ENCODE measurements at regions not wholly inside any gene's neighbourhood (a gene's known extent, or its start where the extent isn't known, plus 50 kb on each side); places are given as distances from the start of the nearest gene placed in this dataset.

DNA sequence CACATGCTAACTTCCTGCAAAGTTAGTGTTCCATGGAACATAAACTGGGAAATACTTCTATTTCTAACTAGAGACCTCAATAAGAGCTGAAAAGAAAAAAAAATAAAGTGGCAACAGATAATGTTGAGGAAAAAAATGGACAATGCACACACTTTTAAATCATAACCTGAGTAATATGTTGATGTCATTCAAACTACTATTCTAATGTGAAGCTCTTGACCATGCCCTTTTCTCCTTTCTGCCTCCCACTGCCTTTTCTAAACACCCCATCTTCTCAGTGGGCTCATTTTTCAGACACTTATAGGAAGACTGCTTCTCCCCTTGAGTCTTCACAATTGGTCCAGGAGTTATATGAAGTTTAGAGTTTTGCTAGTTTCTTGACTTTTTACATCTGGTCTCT is 280.9 kb upstream of the NT5C1B start:
- no peak for TF ChIP-seq POLR2A (IDR thresholded peaks at IDR 0.05; ENCODE audit: low read depth, low read length)
- TF ChIP-seq, protein P1, sequence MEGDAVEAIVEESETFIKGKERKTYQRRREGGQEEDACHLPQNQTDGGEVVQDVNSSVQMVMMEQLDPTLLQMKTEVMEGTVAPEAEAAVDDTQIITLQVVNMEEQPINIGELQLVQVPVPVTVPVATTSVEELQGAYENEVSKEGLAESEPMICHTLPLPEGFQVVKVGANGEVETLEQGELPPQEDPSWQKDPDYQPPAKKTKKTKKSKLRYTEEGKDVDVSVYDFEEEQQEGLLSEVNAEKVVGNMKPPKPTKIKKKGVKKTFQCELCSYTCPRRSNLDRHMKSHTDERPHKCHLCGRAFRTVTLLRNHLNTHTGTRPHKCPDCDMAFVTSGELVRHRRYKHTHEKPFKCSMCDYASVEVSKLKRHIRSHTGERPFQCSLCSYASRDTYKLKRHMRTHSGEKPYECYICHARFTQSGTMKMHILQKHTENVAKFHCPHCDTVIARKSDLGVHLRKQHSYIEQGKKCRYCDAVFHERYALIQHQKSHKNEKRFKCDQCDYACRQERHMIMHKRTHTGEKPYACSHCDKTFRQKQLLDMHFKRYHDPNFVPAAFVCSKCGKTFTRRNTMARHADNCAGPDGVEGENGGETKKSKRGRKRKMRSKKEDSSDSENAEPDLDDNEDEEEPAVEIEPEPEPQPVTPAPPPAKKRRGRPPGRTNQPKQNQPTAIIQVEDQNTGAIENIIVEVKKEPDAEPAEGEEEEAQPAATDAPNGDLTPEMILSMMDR (conservative IDR thresholded peaks at IDR 0.05; ENCODE audit: low read depth, low read length) = no peak
- TF ChIP-seq, protein P2, sequence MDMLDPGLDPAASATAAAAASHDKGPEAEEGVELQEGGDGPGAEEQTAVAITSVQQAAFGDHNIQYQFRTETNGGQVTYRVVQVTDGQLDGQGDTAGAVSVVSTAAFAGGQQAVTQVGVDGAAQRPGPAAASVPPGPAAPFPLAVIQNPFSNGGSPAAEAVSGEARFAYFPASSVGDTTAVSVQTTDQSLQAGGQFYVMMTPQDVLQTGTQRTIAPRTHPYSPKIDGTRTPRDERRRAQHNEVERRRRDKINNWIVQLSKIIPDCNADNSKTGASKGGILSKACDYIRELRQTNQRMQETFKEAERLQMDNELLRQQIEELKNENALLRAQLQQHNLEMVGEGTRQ (IDR thresholded peaks at IDR 0.05; ENCODE audit: low read depth, low read length) = no peak
- no peak for TF ChIP-seq RCOR1 (IDR thresholded peaks at IDR 0.05; ENCODE audit: insufficient replicate concordance, low read length)
- no peak for TF ChIP-seq CHD1 (IDR thresholded peaks at IDR 0.05; ENCODE audit: low read depth, low read length)
- TF ChIP-seq MXI1 (IDR thresholded peaks at IDR 0.05; ENCODE audit: borderline replicate concordance, low read depth, low read length) = no peak
- no peak for TF ChIP-seq RFX5 (IDR thresholded peaks at IDR 0.05; ENCODE audit: low read depth, low read length)
- no peak for TF ChIP-seq RAD21 (IDR thresholded peaks at IDR 0.05; ENCODE audit: low read length)
- TF ChIP-seq SMC3 (IDR thresholded peaks at IDR 0.05; ENCODE audit: low read depth, low read length) = no peak
- no peak for TF ChIP-seq NFE2L2 (IDR thresholded peaks at IDR 0.05; ENCODE audit: low read depth, low read length)
- TF ChIP-seq CEBPB (IDR thresholded peaks at IDR 0.05; ENCODE audit: low read depth, low read length) = no peak
- no peak for TF ChIP-seq BHLHE40 (IDR thresholded peaks at IDR 0.05; ENCODE audit: low read depth, low read length)
- no peak for TF ChIP-seq FOS (IDR thresholded peaks at IDR 0.05; ENCODE audit: low read depth, low read length)
- TF ChIP-seq MAFK (IDR thresholded peaks at IDR 0.05; ENCODE audit: low read depth, low read length) = no peak

Measured in IMR-90 (cell line).